ENCODE measurements at regions not wholly inside any gene's neighbourhood (a gene's known extent, or its start where the extent isn't known, plus 50 kb on each side); places are given as distances from the start of the nearest gene placed in this dataset.
"Not testable (repeated sequence)": the region's sequence is repeated elsewhere in the genome, so short reads cannot be mapped to it uniquely, and the experiment has no call there.

- Mint-ChIP-seq H3K36me3 (ENCODE audit: low read depth) (no peaks in the 10 kb centered on the region), H3K9me3 (no peaks in the 10 kb centered on the region), H3K27ac (no peak overlapping the region), H3K27me3 (no peaks in the 10 kb centered on the region), H3K4me3 (no peak overlapping the region), H3K4me1 (no peaks in the 10 kb centered on the region)
- no peak for ATAC-seq (ENCODE audit: low read depth)
- TF ChIP-seq CTCF (IDR thresholded peaks at IDR 0.05) = no peak
- no peak for DNase-seq
- ChIA-PET CTCF (no interaction called here), POLR2A (no interaction called here)
- intact Hi-C loops (cut with micrococcal nuclease) = no loop called here
These were observed 105.1 kb downstream of the FANCF start for GRCh38 chr11:22520521-22520920.

GRCh38 chr11:22518344-22518743 lies 107.3 kb downstream of the FANCF start:
- CTCF ChIA-PET; POLR2A ChIA-PET; DNase-seq; H3K4me1 Mint-ChIP-seq; H3K4me3 Mint-ChIP-seq; H3K9me3 Mint-ChIP-seq; intact Hi-C loops (cut with micrococcal nuclease); ATAC-seq (ENCODE audit: low read depth); H3K27me3 Mint-ChIP-seq; H3K27ac Mint-ChIP-seq; H3K36me3 Mint-ChIP-seq (ENCODE audit: low read depth): not testable (repeated sequence)

- no peaks in the 10 kb centered on the region for H3K27me3 Mint-ChIP-seq
- H3K4me3 Mint-ChIP-seq = no peak overlapping the region
- TF ChIP-seq CTCF (IDR thresholded peaks at IDR 0.05) = no peak
- no peaks in the 10 kb centered on the region for H3K4me1 Mint-ChIP-seq
- POLR2A ChIA-PET = no interaction called here
- ATAC-seq (ENCODE audit: low read depth) (no peak), DNase-seq (no peak)
- intact Hi-C loops (cut with micrococcal nuclease) = no loop called here
- CTCF ChIA-PET = no interaction called here
- no peaks in the 10 kb centered on the region for H3K9me3 Mint-ChIP-seq
- H3K27ac Mint-ChIP-seq = no peak overlapping the region
- no peaks in the 10 kb centered on the region for H3K36me3 Mint-ChIP-seq (ENCODE audit: low read depth)
These were observed 109.5 kb downstream of the FANCF start for GRCh38 chr11:22516111-22516510.

- no peak for TF ChIP-seq CTCF (IDR thresholded peaks at IDR 0.05)
- Mint-ChIP-seq H3K9me3 (no peaks in the 10 kb centered on the region), H3K27ac (no peak overlapping the region), H3K4me3 (no peak overlapping the region), H3K4me1 (no peaks in the 10 kb centered on the region), H3K27me3 (no peaks in the 10 kb centered on the region), H3K36me3 (ENCODE audit: low read depth) (no peaks in the 10 kb centered on the region)
- intact Hi-C loops (cut with micrococcal nuclease) = no loop called here
- ATAC-seq (ENCODE audit: low read depth) (no peak), DNase-seq (no peak)
- ChIA-PET CTCF (no interaction called here), POLR2A (no interaction called here)
These were observed 113.2 kb downstream of the FANCF start for GRCh38 chr11:22512457-22512856.

- intact Hi-C loops (cut with micrococcal nuclease) = no loop called here
- ChIA-PET POLR2A (no interaction called here), CTCF (no interaction called here)
- Mint-ChIP-seq H3K27ac (no peak overlapping the region), H3K9me3 (no peaks in the 10 kb centered on the region), H3K36me3 (ENCODE audit: low read depth) (no peaks in the 10 kb centered on the region), H3K4me3 (no peak overlapping the region), H3K4me1 (no peaks in the 10 kb centered on the region), H3K27me3 (no peaks in the 10 kb centered on the region)
- ATAC-seq (ENCODE audit: low read depth) (no peak), DNase-seq (no peak)
- TF ChIP-seq CTCF (IDR thresholded peaks at IDR 0.05) = no peak
These were observed 114.9 kb downstream of the FANCF start for GRCh38 chr11:22510741-22511140.

- intact Hi-C loops (cut with micrococcal nuclease) = no loop called here
- Mint-ChIP-seq H3K27me3 (no peaks in the 10 kb centered on the region), H3K27ac (no peak overlapping the region), H3K9me3 (no peaks in the 10 kb centered on the region), H3K36me3 (ENCODE audit: low read depth) (no peaks in the 10 kb centered on the region), H3K4me1 (no peaks in the 10 kb centered on the region), H3K4me3 (no peak overlapping the region)
- no peak for TF ChIP-seq CTCF (IDR thresholded peaks at IDR 0.05)
- ATAC-seq (ENCODE audit: low read depth) (no peak), DNase-seq (no peak)
- POLR2A ChIA-PET = no interaction called here
- CTCF ChIA-PET = no interaction called here
These were observed 115.6 kb downstream of the FANCF start for GRCh38 chr11:22510010-22510409.

Data from activated B cell treated with CpG ODN at 0.5 μM for 24 hours (primary cell).